H1 (cell line): ENCODE measurements at regions not wholly inside any gene's neighbourhood (a gene's known extent, or its start where the extent isn't known, plus 50 kb on each side); places are given as distances from the start of the nearest gene placed in this dataset.

ENCODE experiments used
- CTCF ChIA-PET: fragments of 300-600 bp; sonication (Branson Sonifier 250); formaldehyde crosslinking; loops from one replicate; lab custom pipeline; 2021; ENCODE audit not compliant: partially characterized antibody; lab: Charles Lee
- POLR2A ChIA-PET: fragments of 300-600 bp; sonication (Branson Sonifier 250); formaldehyde crosslinking; loops from one replicate; lab custom pipeline; 2021; ENCODE audit warnings: inconsistent platforms; ENCODE audit not compliant: partially characterized antibody; lab: Charles Lee
- DNase-seq, 2 experiments: peaks; one replicate each; pipeline versions ENCODE4 v3.0.0 to v3.0.0-alpha.2; 2010 to 2022; ENCODE audit warnings: low spot score in 2 of 2, low read depth in 1 of 2, mixed read lengths in 1 of 2
- FAIRE-seq: peaks from 2 replicates; lab custom pipeline; 2011; peaks lifted over from hg19 to GRCh38; lab: Jason Lieb, UNC
- H2AFZ ChIP-seq: 2 replicates; pipeline ENCODE4 v1.8.1; 2012; ENCODE audit warnings: low read length, inconsistent platforms
- H2AK5ac ChIP-seq: 2 replicates; pipeline ENCODE4 v1.6.1; 2013; ENCODE audit warnings: low read depth, low read length
- H2BK120ac ChIP-seq: replicated peaks from 2 replicates; pipeline ENCODE3; 2013; ENCODE audit warnings: low read depth, low read length, inconsistent platforms
- H2BK12ac ChIP-seq: 2 replicates; pipeline ENCODE4 v1.6.1; 2013; ENCODE audit warnings: low read depth, low read length
- H2BK15ac ChIP-seq: 2 replicates; pipeline ENCODE4 v1.6.1; 2013; ENCODE audit warnings: low read length
- H2BK20ac ChIP-seq: 2 replicates; pipeline ENCODE4 v1.6.1; 2013; ENCODE audit warnings: low read length
- H2BK5ac ChIP-seq: 2 replicates; pipeline ENCODE4 v1.6.1; 2013; ENCODE audit warnings: low read depth, low read length
- H3K14ac ChIP-seq: 2 replicates; pipeline ENCODE4 v1.6.1; 2013; ENCODE audit warnings: inconsistent platforms; ENCODE audit not compliant: insufficient read length
- H3K18ac ChIP-seq: 2 replicates; pipeline ENCODE4 v1.6.1; 2013; ENCODE audit warnings: low read length; ENCODE audit errors: extremely low read depth
- H3K23ac ChIP-seq: 2 replicates; pipeline ENCODE4 v1.6.1; 2013; ENCODE audit warnings: inconsistent platforms; ENCODE audit not compliant: insufficient read length
- H3K23me2 ChIP-seq: 2 replicates; pipeline ENCODE4 v1.6.1; 2013; ENCODE audit warnings: low read depth, low read length
- H3K27ac ChIP-seq: 2 replicates; pipeline ENCODE4 v1.6.1; 2011; ENCODE audit warnings: low read depth, low read length, inconsistent platforms
- H3K27me3 ChIP-seq, 4 experiments: replicated peaks in 1 of 4; 1 replicate in 1 of 4; 2 replicates in 3 of 4; pipeline versions ENCODE4 v1.6.1 to v1.8.1; 2011 to 2013; ENCODE audit warnings: low read length in 3 of 4, mild to moderate bottlenecking in 3 of 4, inconsistent platforms in 2 of 4, mixed read lengths in 2 of 4, moderate library complexity in 1 of 4; ENCODE audit not compliant: control insufficient read depth in 3 of 4, insufficient read depth in 3 of 4; ENCODE audit errors: extremely low read depth in 1 of 4
- H3K36me3 ChIP-seq, 4 experiments: 2 replicates each; pipeline versions ENCODE4 v1.6.1 to v1.8.1; 2011 to 2013; ENCODE audit warnings: mild to moderate bottlenecking in 4 of 4, low read length in 3 of 4, moderate library complexity in 2 of 4, control low read depth in 1 of 4, inconsistent platforms in 1 of 4; ENCODE audit not compliant: insufficient read depth in 4 of 4, control insufficient read depth in 2 of 4
- H3K4ac ChIP-seq: replicated peaks from 2 replicates; pipeline ENCODE3; 2013; ENCODE audit warnings: low read length, low read depth, mixed read lengths, inconsistent platforms; ENCODE audit not compliant: insufficient read length
- H3K4me1 ChIP-seq, 4 experiments: replicated peaks in 1 of 4; 1 replicate in 1 of 4; 2 replicates in 3 of 4; pipeline versions ENCODE4 v1.6.1 to v1.8.1; 2011 to 2013; ENCODE audit warnings: low read length in 3 of 4, inconsistent platforms in 2 of 4, mixed read lengths in 1 of 4; ENCODE audit not compliant: insufficient read depth in 4 of 4, control insufficient read depth in 3 of 4
- H3K4me2 ChIP-seq, 2 experiments: 2 replicates each; pipeline versions ENCODE4 v1.6.1 to v1.8.1; 2011 to 2013; ENCODE audit warnings: low read depth in 2 of 2, low read length in 2 of 2, control low read depth in 1 of 2, inconsistent platforms in 1 of 2, mild to moderate bottlenecking in 1 of 2; ENCODE audit not compliant: insufficient read depth in 1 of 2
- H3K4me3 ChIP-seq, 4 experiments: fragments of 200-600, 300-600 bp in 1 of 4; sonication (generic), shearing (Covaris generic), sonication (Bioruptor Twin) in 1 of 4; 2 replicates each; pipeline versions ENCODE4 v1.5.1 to v1.8.1; 2011 to 2016; ENCODE audit warnings: low read length in 4 of 4, low read depth in 3 of 4, control low read depth in 2 of 4, inconsistent platforms in 2 of 4, mild to moderate bottlenecking in 2 of 4, mixed read lengths in 1 of 4, moderate library complexity in 1 of 4; ENCODE audit not compliant: insufficient read depth in 2 of 4; ENCODE audit errors: extremely low read depth in 1 of 4
- H3K56ac ChIP-seq: replicated peaks from 2 replicates; pipeline ENCODE3; 2013; ENCODE audit warnings: low read depth, mild to moderate bottlenecking, mixed read lengths, low read length, inconsistent platforms; ENCODE audit not compliant: insufficient read length
- H3K79me1 ChIP-seq: 2 replicates; pipeline ENCODE4 v1.6.1; 2013; ENCODE audit warnings: low read depth, low read length, control low read depth
- H3K79me2 ChIP-seq, 2 experiments: 2 replicates each; pipeline versions ENCODE4 v1.6.1 to v1.8.1; 2012 to 2013; ENCODE audit warnings: low read length in 2 of 2, mild to moderate bottlenecking in 2 of 2, inconsistent platforms in 1 of 2; ENCODE audit not compliant: insufficient read depth in 2 of 2, control insufficient read depth in 1 of 2
- H3K9ac ChIP-seq, 4 experiments: replicated peaks in 1 of 4; 1 replicate in 1 of 4; 2 replicates in 3 of 4; pipeline versions ENCODE4 v1.6.1 to v1.8.1; 2011 to 2013; ENCODE audit warnings: low read depth in 3 of 4, low read length in 3 of 4, control low read depth in 2 of 4, mild to moderate bottlenecking in 2 of 4, moderate library complexity in 2 of 4, inconsistent platforms in 1 of 4; ENCODE audit errors: extremely low read depth in 1 of 4
- H3K9me3 ChIP-seq, 2 experiments: 2 replicates each; pipeline versions ENCODE4 v1.6.1 to v1.8.1; 2012 to 2013; ENCODE audit warnings: mild to moderate bottlenecking in 2 of 2, moderate library complexity in 2 of 2, control low read depth in 1 of 2, inconsistent platforms in 1 of 2, low read depth in 1 of 2, low read length in 1 of 2, mixed read lengths in 1 of 2; ENCODE audit not compliant: insufficient read depth in 2 of 2
- H4K20me1 ChIP-seq, 2 experiments: replicated peaks in 1 of 2; 2 replicates each; pipeline versions ENCODE3 to v1.8.1; 2011 to 2013; ENCODE audit warnings: inconsistent platforms in 2 of 2, low read length in 2 of 2, mild to moderate bottlenecking in 1 of 2; ENCODE audit not compliant: insufficient read depth in 2 of 2, control insufficient read depth in 1 of 2
- H4K5ac ChIP-seq: 2 replicates; pipeline ENCODE4 v1.6.1; 2013; ENCODE audit warnings: low read length, low read depth, mixed read lengths, inconsistent platforms; ENCODE audit not compliant: insufficient read length
- H4K8ac ChIP-seq: 2 replicates; pipeline ENCODE4 v1.8.0; 2013; ENCODE audit warnings: mild to moderate bottlenecking, moderate library complexity, low read length, inconsistent platforms; ENCODE audit not compliant: insufficient read depth; ENCODE audit errors: extremely low read depth
- H4K91ac ChIP-seq: replicated peaks from 2 replicates; pipeline ENCODE3; 2013; ENCODE audit warnings: low read length, mixed read lengths, inconsistent platforms; ENCODE audit not compliant: insufficient read length
- CEBPB ChIP-seq: IDR thresholded peaks from 2 replicates; pipeline ENCODE4 v1.6.1; 2012; ENCODE audit warnings: low read depth, low read length
- SIN3A ChIP-seq, 2 experiments: IDR thresholded peaks in 1 of 2; conservative IDR thresholded peaks in 1 of 2; 2 replicates each; pipeline ENCODE4 v1.6.1; 2011 to 2012; ENCODE audit warnings: low read length in 2 of 2, improper control_type of control experiment in 1 of 2, low read depth in 1 of 2, mild to moderate bottlenecking in 1 of 2
- SIRT6 ChIP-seq: IDR thresholded peaks from one replicate; pipeline ENCODE4 v1.7.1; 2012; ENCODE audit warnings: low read length, inconsistent platforms
- TCF12 ChIP-seq: IDR thresholded peaks from 2 replicates; pipeline ENCODE4 v1.6.1; 2011; ENCODE audit warnings: low read depth, mild to moderate bottlenecking, low read length
- USF2 ChIP-seq: IDR thresholded peaks from 2 replicates; pipeline ENCODE4 v1.6.1; 2011; ENCODE audit warnings: low read length, improper control_type of control experiment
- WGBS, 2 experiments: shearing (Covaris generic) in 1 of 2; methylation state at CpG; one replicate each; pipeline versions ENCODE4 v1.1.6 to v1.1.7; 2013 to 2015; ENCODE audit warnings: low lambda C conversion rate in 2 of 2, mixed read lengths in 2 of 2, inconsistent platforms in 1 of 2, low coverage in 1 of 2, missing lambda C conversion rate in 1 of 2; ENCODE audit not compliant: insufficient replicate concordance in 2 of 2, insufficient coverage in 1 of 2, insufficient read length in 1 of 2; ENCODE audit errors: extremely low coverage in 1 of 2, missing lambda C conversion rate in 1 of 2; 5-methylcytosine and 5-hydroxymethylcytosine counted together
- TF ChIP-seq, protein P1 (sequence below): IDR thresholded peaks from 2 replicates; pipeline ENCODE4 v1.6.1; 2012; ENCODE audit warnings: low read length, inconsistent platforms
- TF ChIP-seq, protein P2 (sequence below): IDR thresholded peaks from 2 replicates; pipeline ENCODE4 v1.6.1; 2011; ENCODE audit warnings: low read depth, mild to moderate bottlenecking, low read length; ENCODE audit not compliant: insufficient read depth

GRCh38 chr18:73279498-73279897 is 411.7 kb upstream of the NETO1 start:
- TF ChIP-seq SIRT6 (no peak), CEBPB (no peak), SIN3A (conservative IDR thresholded peaks at IDR 0.05 in 1 of 2, IDR thresholded peaks at IDR 0.05 in 1 of 2; ENCODE audit: low read depth in 1 of 2, low read length in 2 of 2) (no peak), USF2 (no peak), TCF12 (no peak)
- TF ChIP-seq, protein P1, sequence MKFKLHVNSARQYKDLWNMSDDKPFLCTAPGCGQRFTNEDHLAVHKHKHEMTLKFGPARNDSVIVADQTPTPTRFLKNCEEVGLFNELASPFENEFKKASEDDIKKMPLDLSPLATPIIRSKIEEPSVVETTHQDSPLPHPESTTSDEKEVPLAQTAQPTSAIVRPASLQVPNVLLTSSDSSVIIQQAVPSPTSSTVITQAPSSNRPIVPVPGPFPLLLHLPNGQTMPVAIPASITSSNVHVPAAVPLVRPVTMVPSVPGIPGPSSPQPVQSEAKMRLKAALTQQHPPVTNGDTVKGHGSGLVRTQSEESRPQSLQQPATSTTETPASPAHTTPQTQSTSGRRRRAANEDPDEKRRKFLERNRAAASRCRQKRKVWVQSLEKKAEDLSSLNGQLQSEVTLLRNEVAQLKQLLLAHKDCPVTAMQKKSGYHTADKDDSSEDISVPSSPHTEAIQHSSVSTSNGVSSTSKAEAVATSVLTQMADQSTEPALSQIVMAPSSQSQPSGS: no peak
- TF ChIP-seq, protein P2, sequence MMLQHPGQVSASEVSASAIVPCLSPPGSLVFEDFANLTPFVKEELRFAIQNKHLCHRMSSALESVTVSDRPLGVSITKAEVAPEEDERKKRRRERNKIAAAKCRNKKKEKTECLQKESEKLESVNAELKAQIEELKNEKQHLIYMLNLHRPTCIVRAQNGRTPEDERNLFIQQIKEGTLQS: no peak
- no peak overlapping the region for H3K9ac ChIP-seq
- FAIRE-seq: no peak

More at GRCh38 chr18:73279498-73279897, 411.7 kb upstream of the NETO1 start:
- Histone ChIP-seq H3K56ac (no peak overlapping the region), H3K4me3 (no peak overlapping the region), H3K14ac (no peak overlapping the region), H2BK5ac (no peak overlapping the region), H3K79me1 (no peaks in the 10 kb centered on the region), H3K23ac (no peak overlapping the region), H4K91ac (no peak overlapping the region), H3K4ac (no peak overlapping the region), H3K4me1 (no peaks in the 10 kb centered on the region), H2BK15ac (no peak overlapping the region), H4K5ac (no peak overlapping the region), H4K20me1 (no peaks in the 10 kb centered on the region), H2AFZ (no peak overlapping the region), H3K23me2 (no peaks in the 10 kb centered on the region), H3K9me3 (no peaks in the 10 kb centered on the region), H3K27me3 (no peaks in the 10 kb centered on the region), H2AK5ac (no peak overlapping the region), H2BK120ac (no peak overlapping the region), H3K4me2 (no peak overlapping the region), H3K18ac (no peak overlapping the region), H3K27ac (no peak overlapping the region), H2BK12ac (no peak overlapping the region), H3K79me2 (no peaks in the 10 kb centered on the region), H4K8ac (no peak overlapping the region), H2BK20ac (no peak overlapping the region), H3K36me3 (no peaks in the 10 kb centered on the region)
- ChIA-PET POLR2A (no interaction called here), CTCF (interaction anchor here (0.8 kb wide), 1 partner anchor 8 kb away, joined by 3 read pairs; no protein-coding TSS in a partner anchor)
- DNase-seq: no peak
- WGBS, 2 experiments: 95% methylated on average over 8 of the region's 11 CpGs; no CpG with 5 or more reads in 1 of the 2 experiments
